Astrocyte of the cerebellum (primary cell): ENCODE measurements at regions not wholly inside any gene's neighbourhood (a gene's known extent, or its start where the extent isn't known, plus 50 kb on each side); places are given as distances from the start of the nearest gene placed in this dataset.

ENCODE experiments used
- DNase-seq: peaks from one replicate; pipeline ENCODE4 v3.0.0-alpha.2; 2011; ENCODE audit warnings: low read depth
- H3K4me3 ChIP-seq: 2 replicates; pipeline ENCODE4 v1.5.1; 2011; ENCODE audit warnings: mild to moderate bottlenecking, low read depth, low read length, moderate library complexity
- in situ Hi-C: cut with HindIII; loops from 2 replicates; pipeline ENCODE4 v1.10.0; 2017; ENCODE audit warnings: low sequenced_read_pairs
- TF ChIP-seq, protein P1 (sequence below): IDR thresholded peaks from 2 replicates; pipeline ENCODE4 v1.5.1; 2012; ENCODE audit warnings: low read length, low read depth, moderate library complexity, mild to moderate bottlenecking; ENCODE audit errors: missing control alignments

DNA sequence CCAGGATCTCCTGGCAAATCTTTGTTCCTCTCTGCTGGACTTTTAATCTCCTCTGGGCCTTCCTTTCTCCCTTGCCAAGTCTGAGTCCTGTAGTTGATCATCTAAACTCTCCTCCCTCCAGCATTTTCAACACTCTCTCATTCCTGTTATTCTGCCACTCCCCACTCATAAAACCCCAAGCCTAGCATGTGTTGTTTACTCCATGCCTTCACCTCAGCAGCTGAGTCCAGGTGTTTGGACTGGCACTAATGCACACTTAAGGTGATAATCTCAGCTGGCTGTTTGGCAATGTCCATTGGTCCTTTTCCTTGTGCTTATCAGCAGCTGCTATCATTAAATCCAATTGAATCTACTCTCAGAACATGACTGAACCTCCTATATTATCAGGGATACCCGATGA is 876.8 kb upstream of the TENM4 start:
- no peak for DNase-seq
- TF ChIP-seq, protein P1, sequence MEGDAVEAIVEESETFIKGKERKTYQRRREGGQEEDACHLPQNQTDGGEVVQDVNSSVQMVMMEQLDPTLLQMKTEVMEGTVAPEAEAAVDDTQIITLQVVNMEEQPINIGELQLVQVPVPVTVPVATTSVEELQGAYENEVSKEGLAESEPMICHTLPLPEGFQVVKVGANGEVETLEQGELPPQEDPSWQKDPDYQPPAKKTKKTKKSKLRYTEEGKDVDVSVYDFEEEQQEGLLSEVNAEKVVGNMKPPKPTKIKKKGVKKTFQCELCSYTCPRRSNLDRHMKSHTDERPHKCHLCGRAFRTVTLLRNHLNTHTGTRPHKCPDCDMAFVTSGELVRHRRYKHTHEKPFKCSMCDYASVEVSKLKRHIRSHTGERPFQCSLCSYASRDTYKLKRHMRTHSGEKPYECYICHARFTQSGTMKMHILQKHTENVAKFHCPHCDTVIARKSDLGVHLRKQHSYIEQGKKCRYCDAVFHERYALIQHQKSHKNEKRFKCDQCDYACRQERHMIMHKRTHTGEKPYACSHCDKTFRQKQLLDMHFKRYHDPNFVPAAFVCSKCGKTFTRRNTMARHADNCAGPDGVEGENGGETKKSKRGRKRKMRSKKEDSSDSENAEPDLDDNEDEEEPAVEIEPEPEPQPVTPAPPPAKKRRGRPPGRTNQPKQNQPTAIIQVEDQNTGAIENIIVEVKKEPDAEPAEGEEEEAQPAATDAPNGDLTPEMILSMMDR: no peak
- no peak overlapping the region for H3K4me3 ChIP-seq
- in situ Hi-C loops: no loop called here

DNA sequence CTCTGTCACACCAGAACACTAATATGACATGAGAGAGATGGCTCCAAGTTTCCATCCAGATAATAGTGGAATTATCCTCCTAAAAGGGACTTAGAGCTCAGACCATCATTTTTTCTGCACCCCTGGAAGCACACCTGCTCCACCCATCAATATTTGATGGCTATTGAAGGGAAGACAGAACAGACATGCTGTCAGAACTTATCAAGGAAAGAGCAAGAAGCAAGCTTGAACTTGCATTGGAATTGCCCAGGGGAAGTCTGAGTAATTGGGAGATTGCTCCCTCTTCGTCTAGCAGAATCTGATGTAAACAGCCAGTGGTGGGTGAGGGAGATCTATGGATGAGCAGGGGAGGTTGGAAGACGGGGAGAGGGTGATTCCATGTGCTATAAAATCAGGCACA is 874.4 kb upstream of the TENM4 start:
- in situ Hi-C loops: no loop called here
- no peak for DNase-seq
- TF ChIP-seq, protein P1: no peak
- H3K4me3 ChIP-seq: no peak overlapping the region

DNA sequence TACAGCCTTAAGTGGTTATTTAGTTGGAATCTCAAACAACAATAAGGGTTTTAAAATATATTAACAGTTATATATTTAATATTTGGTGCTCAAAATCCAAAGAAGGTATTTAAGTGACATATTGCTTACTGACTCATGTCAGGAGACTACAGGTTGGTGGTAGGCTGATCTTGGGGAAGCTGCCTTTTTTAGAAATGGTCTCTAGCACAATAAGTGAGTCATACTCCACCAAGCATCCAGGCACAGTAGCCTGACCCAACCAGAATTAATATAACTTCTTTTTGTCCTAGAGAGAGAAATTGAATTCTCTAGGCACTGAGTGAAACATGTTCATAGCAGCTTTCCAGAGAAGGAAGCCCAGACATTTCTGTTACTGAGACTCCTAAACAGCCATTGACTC is 868.5 kb upstream of the TENM4 start:
- no peak overlapping the region for H3K4me3 ChIP-seq
- in situ Hi-C loops: no loop called here
- TF ChIP-seq, protein P1: no peak

DNA sequence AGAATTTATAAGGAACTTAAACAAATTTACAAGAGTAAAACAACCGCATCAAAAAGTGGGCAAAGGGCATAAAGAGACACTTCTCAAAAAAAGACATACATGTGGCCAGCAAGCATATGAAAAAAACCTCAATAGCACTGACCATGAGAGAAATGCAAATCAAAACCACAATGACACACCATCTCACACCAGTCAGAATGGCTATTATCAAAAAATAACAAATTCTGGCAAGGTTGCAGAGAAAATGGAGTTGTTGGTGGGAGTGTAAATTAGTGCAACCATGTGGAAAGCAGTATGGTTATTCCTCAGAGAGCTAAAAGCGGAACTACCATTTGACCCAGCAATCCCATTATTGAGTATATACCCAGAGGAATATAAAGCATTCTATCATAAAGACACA is 866.8 kb upstream of the TENM4 start:
- TF ChIP-seq, protein P1: no peak
- no peak overlapping the region for H3K4me3 ChIP-seq
- in situ Hi-C loops: no loop called here
- DNase-seq: peak; percentile 52

More for the DNA sequence above, 868.5 kb upstream of the TENM4 start:
- no peak for DNase-seq

DNA sequence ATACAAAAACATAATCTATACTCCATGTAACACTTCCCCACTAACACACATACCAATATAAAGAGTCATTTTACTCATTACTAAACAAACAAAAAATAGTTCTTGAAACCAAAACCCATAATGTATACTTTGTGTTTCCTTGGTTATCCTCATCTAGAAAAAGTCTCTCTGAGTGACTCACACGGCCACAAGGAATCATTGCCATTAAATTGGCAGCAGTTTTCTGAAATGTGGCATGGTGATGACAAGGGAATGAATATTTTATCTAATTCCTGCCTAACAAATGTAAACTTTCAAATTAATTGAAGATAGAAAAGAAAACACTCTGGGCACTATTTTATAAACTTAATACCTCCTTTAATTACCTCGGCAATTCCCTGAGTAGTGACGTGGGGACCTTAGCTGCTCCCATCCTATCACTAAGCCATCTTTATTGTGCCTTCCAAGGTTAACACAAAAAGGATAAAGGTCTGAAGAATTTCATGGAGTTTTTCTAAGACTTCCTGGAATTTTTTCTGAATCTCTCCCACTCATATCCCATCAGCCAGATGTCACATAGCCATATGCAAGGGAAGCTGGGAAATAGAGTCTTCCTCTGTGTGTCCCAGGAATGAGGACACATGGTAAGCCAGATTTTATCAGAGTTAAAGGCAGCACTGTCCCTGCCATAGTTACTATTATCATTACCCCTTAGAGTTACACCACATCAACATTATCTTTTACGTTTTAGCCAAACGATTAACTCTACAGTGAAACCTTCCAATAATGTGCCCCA is 857.2 kb upstream of the TENM4 start:
- in situ Hi-C loops: no loop called here
- DNase-seq: peak; percentile 58
- TF ChIP-seq, protein P1: no peak
- H3K4me3 ChIP-seq: no peak overlapping the region

DNA sequence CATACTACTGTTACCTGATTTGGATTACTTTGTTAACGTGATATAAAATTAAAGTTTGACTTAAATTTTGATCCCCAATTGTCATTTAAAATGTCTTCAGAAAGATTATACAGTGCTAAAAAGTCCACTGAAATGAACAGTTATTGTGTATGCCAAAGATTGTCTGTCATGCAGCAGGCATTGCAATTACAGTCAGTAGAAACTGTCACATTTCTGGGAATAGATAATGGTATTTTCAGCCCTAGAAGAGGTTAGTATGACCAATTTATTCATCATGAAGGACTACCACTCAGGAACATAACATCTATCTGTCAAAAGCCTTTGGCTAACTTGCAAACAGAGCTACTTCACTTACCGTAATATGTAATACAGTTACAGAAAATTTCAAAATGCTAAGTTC is 852.5 kb upstream of the TENM4 start:
- in situ Hi-C loops: no loop called here
- no peak overlapping the region for H3K4me3 ChIP-seq
- TF ChIP-seq, protein P1: no peak
- DNase-seq: no peak
